GM23338 (cell line): ENCODE measurements at regions not wholly inside any gene's neighbourhood (a gene's known extent, or its start where the extent isn't known, plus 50 kb on each side); places are given as distances from the start of the nearest gene placed in this dataset.
A peak's percentile ranks its signal among the peaks of the same experiment; 100 is the strongest.

Source experiments
- ATAC-seq: fragments of 200-7000 bp; cut with Tn5 transposase; 3 replicates; pipeline ENCODE4 v1.9.1; 2020
- DNase-seq: peaks from one replicate; pipeline ENCODE4 v3.0.0-alpha.2; 2015; ENCODE audit warnings: low spot score
- H2AFZ ChIP-seq: fragments of 200-600 bp; sonication (generic); 2 replicates; pipeline ENCODE4 v1.8.0; 2016; ENCODE audit warnings: antibody characterized with exemption, mild to moderate bottlenecking, moderate library complexity
- H3F3A ChIP-seq: fragments of 200-600 bp; sonication (generic); replicated peaks from 2 replicates; pipeline ENCODE4 v1.8.0; 2017; ENCODE audit warnings: antibody characterized with exemption, mixed run types, low read depth
- H3K27ac ChIP-seq: fragments of 200-600 bp; sonication (generic); 2 replicates; pipeline ENCODE4 v1.6.1; 2016; ENCODE audit warnings: low read depth
- H3K27me3 ChIP-seq: fragments of 200-600 bp; sonication (generic); 2 replicates; pipeline ENCODE4 v1.8.0; 2016; ENCODE audit warnings: mild to moderate bottlenecking, mixed run types, moderate library complexity; ENCODE audit not compliant: insufficient read depth
- H3K36me3 ChIP-seq: fragments of 200-600 bp; sonication (generic); 2 replicates; pipeline ENCODE4 v1.8.0; 2016; ENCODE audit warnings: mild to moderate bottlenecking; ENCODE audit not compliant: insufficient read depth
- H3K4me1 ChIP-seq: fragments of 200-600 bp; sonication (generic); 2 replicates; pipeline ENCODE4 v1.8.0; 2016; ENCODE audit warnings: mild to moderate bottlenecking, moderate library complexity; ENCODE audit not compliant: insufficient read depth
- H3K4me2 ChIP-seq: fragments of 200-600 bp; sonication (generic); 2 replicates; pipeline ENCODE4 v1.7.1; 2017; ENCODE audit warnings: mixed run types
- H3K4me3 ChIP-seq: fragments of 200-600 bp; sonication (generic); 2 replicates; pipeline ENCODE4 v1.6.1; 2016; ENCODE audit warnings: mixed run types
- H3K79me2 ChIP-seq: fragments of 200-600 bp; sonication (generic); replicated peaks from 2 replicates; pipeline ENCODE4 v1.8.0; 2017; ENCODE audit warnings: mild to moderate bottlenecking; ENCODE audit not compliant: insufficient read depth
- H3K9me2 ChIP-seq: fragments of 200-600 bp; sonication (generic); 2 replicates; pipeline ENCODE4 v1.8.0; 2017; ENCODE audit not compliant: insufficient read depth
- H4K20me1 ChIP-seq: fragments of 200-600 bp; sonication (generic); replicated peaks from 2 replicates; pipeline ENCODE4 v1.8.0; 2017; ENCODE audit warnings: mild to moderate bottlenecking; ENCODE audit not compliant: insufficient read depth
- H3K27ac Mint-ChIP-seq: 2 replicates; pipeline ENCODE4 v1.8.0; 2020; ENCODE audit warnings: inconsistent platforms, mild to moderate bottlenecking, moderate library complexity, mixed read lengths
- H3K27me3 Mint-ChIP-seq: 3 replicates; pipeline ENCODE4 v1.8.0; 2022; ENCODE audit warnings: low read depth, mild to moderate bottlenecking, moderate library complexity, mixed read lengths, inconsistent platforms; ENCODE audit not compliant: insufficient read depth, poor library complexity
- H3K36me3 Mint-ChIP-seq: 3 replicates; pipeline ENCODE4 v1.8.0; 2021; ENCODE audit warnings: low read depth, mild to moderate bottlenecking, inconsistent platforms, moderate library complexity, mixed read lengths
- H3K4me1 Mint-ChIP-seq: 3 replicates; pipeline ENCODE4 v1.8.0; 2020; ENCODE audit warnings: mild to moderate bottlenecking, inconsistent platforms, mixed read lengths
- H3K4me3 Mint-ChIP-seq: 3 replicates; pipeline ENCODE4 v1.8.0; 2021; ENCODE audit warnings: moderate library complexity, mild to moderate bottlenecking, inconsistent platforms, mixed read lengths
- H3K9me3 Mint-ChIP-seq: 3 replicates; pipeline ENCODE4 v1.8.0; 2020; ENCODE audit warnings: moderate library complexity, mild to moderate bottlenecking, inconsistent platforms, mixed read lengths
- EZH2 ChIP-seq: fragments of 200-600 bp; sonication (generic); IDR thresholded peaks from one replicate; pipeline ENCODE4 v1.8.0; 2017; ENCODE audit warnings: antibody characterized with exemption, mild to moderate bottlenecking, low read depth; ENCODE audit not compliant: unreplicated experiment
- EZH2phosphoT487 ChIP-seq: fragments of 200-600 bp; sonication (generic); IDR thresholded peaks from one replicate; pipeline ENCODE4 v1.8.1; 2018; ENCODE audit warnings: antibody characterized with exemption; ENCODE audit not compliant: unreplicated experiment
- JUNB ChIP-seq: IDR thresholded peaks from one replicate; pipeline ENCODE4 v1.6.1; 2016; ENCODE audit warnings: antibody characterized with exemption; ENCODE audit not compliant: unreplicated experiment
- NANOG ChIP-seq: IDR thresholded peaks from 2 replicates; pipeline ENCODE4 v1.6.1; 2016; ENCODE audit warnings: antibody characterized with exemption, borderline replicate concordance
- POLR2AphosphoS5 ChIP-seq: IDR thresholded peaks from 2 replicates; pipeline ENCODE4 v1.6.1; 2016; ENCODE audit warnings: antibody characterized with exemption, low read depth
- STAT1 ChIP-seq: IDR thresholded peaks from one replicate; pipeline ENCODE4 v1.6.1; 2016; ENCODE audit warnings: antibody characterized with exemption; ENCODE audit not compliant: unreplicated experiment
- ZNF114 ChIP-seq: fragments of 250-450 bp; sonication (Bioruptor Pico); IDR thresholded peaks from 2 replicates; pipeline ENCODE4 v1.5.0; 2020; ENCODE audit warnings: mild to moderate bottlenecking, moderate library complexity
- ZNF331 ChIP-seq: fragments of 250-450 bp; sonication (Bioruptor Pico); IDR thresholded peaks from 2 replicates; pipeline ENCODE4 v1.5.0; 2020; ENCODE audit warnings: low read depth, mild to moderate bottlenecking, moderate library complexity
- TF ChIP-seq, protein P1 (sequence below): IDR thresholded peaks from one replicate; pipeline ENCODE4 v1.6.1; 2018; ENCODE audit warnings: antibody characterized with exemption; ENCODE audit not compliant: unreplicated experiment
- TF ChIP-seq, protein P2 (sequence below): IDR thresholded peaks from 2 replicates; pipeline ENCODE4 v1.6.1; 2016; ENCODE audit warnings: antibody characterized with exemption
- TF ChIP-seq, protein P3 (sequence below), 2 experiments: fragments of 200-600 bp in 1 of 2; sonication (generic) in 1 of 2; conservative IDR thresholded peaks; 2 replicates each; pipeline versions ENCODE4 v1.5.1 to v1.6.1; 2016 to 2017; ENCODE audit warnings: antibody characterized with exemption in 2 of 2, low read depth in 2 of 2, mild to moderate bottlenecking in 2 of 2, moderate library complexity in 1 of 2

DNA sequence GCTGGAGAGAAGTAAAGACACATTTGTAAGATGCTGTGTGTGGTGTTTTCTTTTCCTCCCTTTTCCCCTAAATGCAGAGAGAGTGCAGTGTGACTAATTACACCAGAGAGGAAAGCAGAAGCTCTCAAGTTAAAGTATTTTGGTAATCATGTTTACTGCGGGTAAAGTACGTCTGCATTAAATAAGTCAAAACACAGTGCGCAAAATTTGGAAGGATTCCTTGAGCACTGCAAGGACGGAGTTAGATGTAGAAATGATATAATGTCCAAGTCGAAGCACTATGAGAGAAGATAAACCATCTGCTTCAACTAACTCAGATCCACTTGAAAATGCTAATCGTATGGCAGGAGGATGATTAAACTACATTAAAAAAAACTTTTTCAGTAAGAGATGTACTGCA lies 766.5 kb downstream of the RNF144A start (continued):
- TF ChIP-seq, protein P1, sequence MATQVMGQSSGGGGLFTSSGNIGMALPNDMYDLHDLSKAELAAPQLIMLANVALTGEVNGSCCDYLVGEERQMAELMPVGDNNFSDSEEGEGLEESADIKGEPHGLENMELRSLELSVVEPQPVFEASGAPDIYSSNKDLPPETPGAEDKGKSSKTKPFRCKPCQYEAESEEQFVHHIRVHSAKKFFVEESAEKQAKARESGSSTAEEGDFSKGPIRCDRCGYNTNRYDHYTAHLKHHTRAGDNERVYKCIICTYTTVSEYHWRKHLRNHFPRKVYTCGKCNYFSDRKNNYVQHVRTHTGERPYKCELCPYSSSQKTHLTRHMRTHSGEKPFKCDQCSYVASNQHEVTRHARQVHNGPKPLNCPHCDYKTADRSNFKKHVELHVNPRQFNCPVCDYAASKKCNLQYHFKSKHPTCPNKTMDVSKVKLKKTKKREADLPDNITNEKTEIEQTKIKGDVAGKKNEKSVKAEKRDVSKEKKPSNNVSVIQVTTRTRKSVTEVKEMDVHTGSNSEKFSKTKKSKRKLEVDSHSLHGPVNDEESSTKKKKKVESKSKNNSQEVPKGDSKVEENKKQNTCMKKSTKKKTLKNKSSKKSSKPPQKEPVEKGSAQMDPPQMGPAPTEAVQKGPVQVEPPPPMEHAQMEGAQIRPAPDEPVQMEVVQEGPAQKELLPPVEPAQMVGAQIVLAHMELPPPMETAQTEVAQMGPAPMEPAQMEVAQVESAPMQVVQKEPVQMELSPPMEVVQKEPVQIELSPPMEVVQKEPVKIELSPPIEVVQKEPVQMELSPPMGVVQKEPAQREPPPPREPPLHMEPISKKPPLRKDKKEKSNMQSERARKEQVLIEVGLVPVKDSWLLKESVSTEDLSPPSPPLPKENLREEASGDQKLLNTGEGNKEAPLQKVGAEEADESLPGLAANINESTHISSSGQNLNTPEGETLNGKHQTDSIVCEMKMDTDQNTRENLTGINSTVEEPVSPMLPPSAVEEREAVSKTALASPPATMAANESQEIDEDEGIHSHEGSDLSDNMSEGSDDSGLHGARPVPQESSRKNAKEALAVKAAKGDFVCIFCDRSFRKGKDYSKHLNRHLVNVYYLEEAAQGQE: no peak
- TF ChIP-seq ZNF114 (no peak), JUNB (no peak)

DNA sequence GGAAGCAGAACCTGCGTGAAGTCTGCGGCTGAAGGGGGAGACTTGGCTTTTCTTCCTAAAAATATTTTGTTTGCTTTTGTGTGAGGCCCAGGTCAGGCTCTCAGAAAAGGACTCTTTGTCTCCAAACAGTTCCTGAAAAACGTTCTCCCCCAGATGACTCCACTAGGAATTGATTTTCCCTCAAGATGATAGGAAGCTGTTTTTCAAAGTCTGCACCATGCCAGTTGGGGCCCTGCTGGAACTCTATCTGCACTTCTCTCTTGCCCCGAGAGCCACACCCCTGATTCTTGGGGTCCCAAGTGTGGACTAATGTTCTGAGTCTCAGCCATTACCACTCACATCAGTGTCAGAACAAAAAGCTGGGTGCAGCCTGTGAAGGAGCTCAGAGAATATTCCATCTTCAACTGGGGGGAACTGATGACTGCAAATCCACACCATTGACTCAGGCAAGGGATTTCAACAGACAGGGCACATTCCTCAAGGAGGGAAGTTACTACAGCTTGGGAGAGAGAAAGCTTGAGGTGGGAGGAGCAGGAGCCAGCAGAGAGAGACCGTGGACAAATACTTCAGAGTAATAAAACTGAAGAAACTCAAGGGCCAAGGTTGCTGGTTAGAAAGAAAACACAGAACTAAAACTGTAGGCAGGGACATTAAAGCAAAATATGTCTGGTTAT lies 768.3 kb downstream of the RNF144A start:
- Histone ChIP-seq H3K4me2 (no peak overlapping the region), H3K79me2 (no peaks in the 10 kb centered on the region), H3K36me3 (no peaks in the 10 kb centered on the region), H3K9me2 (peaks cover 21% of the 10 kb centered on the region), H3K4me3 (no peak overlapping the region), H3K4me1 (no peaks in the 10 kb centered on the region), H3K27ac (no peak overlapping the region), H4K20me1 (no peaks in the 10 kb centered on the region), H3F3A (no peaks in the 10 kb centered on the region), H2AFZ (peak overlapping the region; percentile 88), H3K27me3 (no peaks in the 10 kb centered on the region)
- no peak for DNase-seq
- H3K9me3 Mint-ChIP-seq: no peaks in the 10 kb centered on the region
- no peak overlapping the region for H3K4me3 Mint-ChIP-seq
- H3K4me1 Mint-ChIP-seq: no peaks in the 10 kb centered on the region
- H3K27me3 Mint-ChIP-seq: peaks cover 5% of the 10 kb centered on the region
- H3K27ac Mint-ChIP-seq: no peak overlapping the region
- H3K36me3 Mint-ChIP-seq: no peaks in the 10 kb centered on the region; the same call in 2 of the 3 replicates
- ATAC-seq: no peak
- TF ChIP-seq, protein P2, sequence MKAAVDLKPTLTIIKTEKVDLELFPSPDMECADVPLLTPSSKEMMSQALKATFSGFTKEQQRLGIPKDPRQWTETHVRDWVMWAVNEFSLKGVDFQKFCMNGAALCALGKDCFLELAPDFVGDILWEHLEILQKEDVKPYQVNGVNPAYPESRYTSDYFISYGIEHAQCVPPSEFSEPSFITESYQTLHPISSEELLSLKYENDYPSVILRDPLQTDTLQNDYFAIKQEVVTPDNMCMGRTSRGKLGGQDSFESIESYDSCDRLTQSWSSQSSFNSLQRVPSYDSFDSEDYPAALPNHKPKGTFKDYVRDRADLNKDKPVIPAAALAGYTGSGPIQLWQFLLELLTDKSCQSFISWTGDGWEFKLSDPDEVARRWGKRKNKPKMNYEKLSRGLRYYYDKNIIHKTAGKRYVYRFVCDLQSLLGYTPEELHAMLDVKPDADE: no peak
- TF ChIP-seq STAT1 (no peak), ZNF114 (no peak), JUNB (no peak), NANOG (no peak), POLR2AphosphoS5 (no peak), EZH2 (no peak), ZNF331 (CRISPR knock-in tag) (no peak), EZH2phosphoT487 (no peak)
- TF ChIP-seq, protein P3, sequence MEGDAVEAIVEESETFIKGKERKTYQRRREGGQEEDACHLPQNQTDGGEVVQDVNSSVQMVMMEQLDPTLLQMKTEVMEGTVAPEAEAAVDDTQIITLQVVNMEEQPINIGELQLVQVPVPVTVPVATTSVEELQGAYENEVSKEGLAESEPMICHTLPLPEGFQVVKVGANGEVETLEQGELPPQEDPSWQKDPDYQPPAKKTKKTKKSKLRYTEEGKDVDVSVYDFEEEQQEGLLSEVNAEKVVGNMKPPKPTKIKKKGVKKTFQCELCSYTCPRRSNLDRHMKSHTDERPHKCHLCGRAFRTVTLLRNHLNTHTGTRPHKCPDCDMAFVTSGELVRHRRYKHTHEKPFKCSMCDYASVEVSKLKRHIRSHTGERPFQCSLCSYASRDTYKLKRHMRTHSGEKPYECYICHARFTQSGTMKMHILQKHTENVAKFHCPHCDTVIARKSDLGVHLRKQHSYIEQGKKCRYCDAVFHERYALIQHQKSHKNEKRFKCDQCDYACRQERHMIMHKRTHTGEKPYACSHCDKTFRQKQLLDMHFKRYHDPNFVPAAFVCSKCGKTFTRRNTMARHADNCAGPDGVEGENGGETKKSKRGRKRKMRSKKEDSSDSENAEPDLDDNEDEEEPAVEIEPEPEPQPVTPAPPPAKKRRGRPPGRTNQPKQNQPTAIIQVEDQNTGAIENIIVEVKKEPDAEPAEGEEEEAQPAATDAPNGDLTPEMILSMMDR (conservative IDR thresholded peaks at IDR 0.05; ENCODE audit: low read depth in 2 of 2): no peak
- TF ChIP-seq, protein P1: no peak
